Stimulated activated CD8-positive, alpha-beta memory T cell treated with anti-CD3 and anti-CD28 coated beads, Interleukin-2, amount 100 ng/mL, for 48 hours (primary cell): ENCODE measurements at regions not wholly inside any gene's neighbourhood (a gene's known extent, or its start where the extent isn't known, plus 50 kb on each side); places are given as distances from the start of the nearest gene placed in this dataset.

Experiments used
- DNase-seq, 2 donors: peaks; one replicate each; pipeline ENCODE4 v3.0.0-alpha.2; 2020; ENCODE audit warnings: low read depth in 2 of 2

DNA sequence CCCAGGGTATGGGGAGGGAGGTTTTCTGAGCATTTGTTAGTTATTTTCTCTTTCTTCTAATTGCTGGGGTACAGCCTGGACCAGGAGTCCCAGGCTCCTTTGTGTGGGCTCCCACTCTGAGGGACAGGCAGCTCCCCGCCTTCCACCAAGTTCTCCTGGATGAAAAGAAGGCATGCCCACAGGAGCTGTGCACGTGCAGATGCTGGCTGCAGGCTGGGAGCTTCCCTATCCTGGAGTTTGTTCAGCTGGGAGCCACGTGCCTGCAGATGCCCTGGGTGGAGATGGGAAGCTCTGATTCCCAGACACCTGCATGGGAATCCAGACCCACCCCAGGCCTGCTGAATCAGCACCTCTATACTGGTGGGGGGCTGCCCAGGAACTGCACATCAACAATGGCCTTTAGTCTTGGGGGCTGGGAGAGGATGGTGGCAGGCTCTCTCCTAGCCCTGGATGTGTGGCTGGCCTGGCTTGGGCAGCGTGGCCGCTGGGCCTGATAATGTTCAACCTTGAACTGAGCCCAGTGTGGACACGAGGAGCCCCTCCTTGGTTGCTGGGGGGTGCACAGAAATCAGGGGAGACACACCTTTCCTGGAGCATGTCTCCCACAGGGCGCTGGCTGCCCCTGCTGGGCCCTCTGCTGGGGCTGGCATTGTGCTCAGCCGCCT lies 233.6 kb upstream of the HS6ST1 start:
- DNase-seq: no peak

DNA sequence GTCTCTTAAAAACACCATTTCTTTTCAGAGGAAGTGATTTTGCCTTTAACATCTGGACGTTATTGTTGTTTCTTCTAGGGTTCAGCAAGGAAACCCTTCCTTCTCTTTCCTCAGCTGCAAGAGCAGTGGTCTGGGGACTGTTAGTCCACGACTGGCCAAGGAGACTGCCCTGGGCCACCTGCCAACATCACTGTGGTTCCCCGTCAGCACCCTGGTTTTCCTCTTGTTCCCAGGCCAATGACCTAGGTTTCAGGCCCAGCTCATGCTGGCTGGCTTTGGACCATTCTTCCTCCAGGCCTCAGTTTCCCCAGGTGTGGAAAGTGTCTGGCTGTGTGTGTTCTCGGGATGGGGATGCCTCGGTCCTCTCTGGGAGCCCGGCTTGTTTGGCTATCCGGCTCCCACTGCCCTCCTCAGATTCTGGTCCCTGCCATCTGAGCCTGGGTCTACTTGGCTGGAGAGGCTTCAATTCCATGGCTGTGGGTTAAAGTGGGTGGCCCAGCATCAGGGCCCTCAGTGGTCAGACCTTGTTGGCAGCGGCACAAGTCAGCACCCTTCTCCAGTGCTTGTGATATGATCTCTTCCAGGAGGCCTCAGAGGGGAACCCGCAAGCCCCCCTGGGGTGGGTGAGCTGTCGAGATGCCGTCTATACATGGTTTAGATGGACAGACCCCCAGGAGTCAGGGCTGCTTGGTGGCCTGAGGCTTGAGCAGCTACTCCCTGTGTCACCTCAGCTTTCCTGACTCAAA lies 234.3 kb upstream of the HS6ST1 start:
- DNase-seq: no peak

DNA sequence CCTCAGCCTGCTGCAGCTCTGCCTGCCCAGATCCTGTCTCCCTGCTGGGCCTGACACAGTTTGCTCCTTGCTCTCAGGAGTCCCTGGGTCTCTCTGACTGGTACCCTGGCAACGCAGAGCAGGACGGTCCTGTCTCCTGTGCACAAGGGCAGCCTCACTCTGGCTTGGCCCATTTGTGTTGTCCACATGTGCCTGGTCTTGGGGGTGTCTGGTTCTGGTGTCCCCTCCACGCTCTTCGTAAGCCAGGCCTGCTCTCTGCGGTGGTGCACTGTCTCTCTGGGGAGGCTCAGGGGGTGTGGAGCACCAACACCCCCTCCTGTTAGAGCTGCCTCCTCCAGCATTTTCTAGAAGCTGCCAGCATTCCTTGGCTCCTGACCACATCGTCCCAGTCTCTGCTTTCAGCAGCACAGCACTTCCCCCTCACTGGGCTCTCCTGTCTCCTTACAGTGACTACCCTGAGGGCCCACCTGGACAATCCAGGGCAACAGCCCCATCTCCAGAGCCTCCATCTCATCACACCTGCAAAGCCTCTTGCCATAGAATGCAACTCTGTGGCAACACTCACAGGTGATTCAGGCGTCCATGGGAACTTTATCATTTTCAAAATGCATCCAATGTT lies 235.6 kb upstream of the HS6ST1 start:
- DNase-seq: no peak

DNA sequence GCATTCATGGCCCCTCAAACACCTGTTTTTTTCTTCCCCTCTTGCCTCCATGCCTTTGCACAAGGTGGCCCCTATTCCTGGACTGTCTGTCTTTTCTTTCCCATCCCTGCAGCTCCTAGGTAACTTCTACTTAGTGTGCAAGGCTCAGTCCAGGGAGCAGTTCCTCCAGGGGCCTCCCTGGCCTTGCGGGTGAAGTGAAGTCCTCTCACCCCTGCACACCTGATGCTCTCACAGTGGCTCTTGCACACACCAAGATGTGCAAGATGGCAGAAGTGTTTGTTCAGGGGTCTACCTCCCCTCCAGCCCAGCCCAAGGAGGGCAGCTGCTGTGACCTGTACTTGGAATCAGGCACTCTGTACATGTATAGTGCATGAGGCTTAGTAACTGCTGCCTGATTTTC lies 236.8 kb upstream of the HS6ST1 start:
- DNase-seq: no peak

DNA sequence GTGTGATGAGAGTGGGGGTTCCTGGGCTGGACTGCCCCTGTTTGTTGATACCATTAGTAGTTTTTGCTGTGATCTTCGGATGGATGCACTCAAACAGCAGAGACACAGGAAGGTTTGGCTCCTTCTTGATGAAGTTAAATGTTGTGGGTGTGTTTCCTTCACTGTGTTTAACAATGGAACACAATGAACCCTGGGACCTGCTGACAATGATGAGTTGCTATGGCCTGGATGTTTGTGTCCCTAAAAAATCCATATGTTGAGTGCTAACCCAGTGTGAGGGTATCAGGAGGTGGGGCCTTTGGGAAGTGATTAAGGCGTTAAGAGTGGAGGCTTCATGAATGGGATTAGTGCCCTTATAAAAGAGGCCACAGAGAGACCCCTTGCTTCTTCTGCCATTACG lies 237.4 kb upstream of the HS6ST1 start:
- DNase-seq: no peak

- no peak for DNase-seq
These were observed 238.0 kb upstream of the HS6ST1 start for GRCh38 chr2:128556633-128557032.

- no peak for DNase-seq
These were observed 238.4 kb upstream of the HS6ST1 start for GRCh38 chr2:128557069-128557468.

DNA sequence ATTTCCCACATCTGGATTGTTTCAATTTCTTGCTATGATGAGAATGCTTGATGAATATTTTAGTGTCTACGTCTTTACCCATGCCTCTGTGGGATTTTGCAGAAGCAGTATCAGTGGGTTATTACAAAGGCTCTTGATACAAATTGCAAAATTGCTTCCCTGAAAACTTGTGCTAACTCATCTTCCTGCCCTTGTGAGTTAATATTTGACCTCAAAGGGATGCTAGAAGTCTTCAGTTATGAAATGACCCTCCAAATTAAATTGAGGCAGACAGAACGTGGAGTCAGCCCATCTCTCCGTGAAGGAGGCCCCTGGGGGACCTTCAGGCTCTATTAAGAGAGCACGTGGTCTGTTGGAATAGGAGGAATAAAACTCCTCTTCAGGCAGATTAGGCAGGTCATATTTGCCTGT lies 239.2 kb upstream of the HS6ST1 start:
- DNase-seq: no peak

DNA sequence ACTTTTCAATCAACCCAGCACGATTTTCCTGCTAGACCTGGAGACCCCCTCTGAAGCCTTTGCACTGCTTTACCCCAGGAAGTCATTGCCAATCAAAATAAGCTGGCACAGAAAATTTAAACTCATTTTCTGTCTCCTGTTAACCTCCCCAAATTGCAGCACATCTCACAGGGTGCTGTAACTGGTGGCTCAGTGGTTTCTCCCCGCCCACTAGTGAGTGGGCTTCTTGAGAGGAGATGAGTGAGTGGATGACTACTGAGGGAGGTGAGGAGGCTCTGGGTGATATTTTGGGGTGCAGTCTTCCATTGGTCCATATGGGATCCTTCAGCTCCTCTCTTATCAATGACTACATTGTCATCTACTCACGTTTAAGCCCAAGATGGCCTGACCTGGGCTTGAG lies 239.8 kb upstream of the HS6ST1 start:
- DNase-seq: no peak

GRCh38 chr2:128558895-128559532 lies 240.3 kb upstream of the HS6ST1 start:
- DNase-seq: no peak

GRCh38 chr2:128559533-128560515 lies 241.2 kb upstream of the HS6ST1 start:
- no peak for DNase-seq

DNA sequence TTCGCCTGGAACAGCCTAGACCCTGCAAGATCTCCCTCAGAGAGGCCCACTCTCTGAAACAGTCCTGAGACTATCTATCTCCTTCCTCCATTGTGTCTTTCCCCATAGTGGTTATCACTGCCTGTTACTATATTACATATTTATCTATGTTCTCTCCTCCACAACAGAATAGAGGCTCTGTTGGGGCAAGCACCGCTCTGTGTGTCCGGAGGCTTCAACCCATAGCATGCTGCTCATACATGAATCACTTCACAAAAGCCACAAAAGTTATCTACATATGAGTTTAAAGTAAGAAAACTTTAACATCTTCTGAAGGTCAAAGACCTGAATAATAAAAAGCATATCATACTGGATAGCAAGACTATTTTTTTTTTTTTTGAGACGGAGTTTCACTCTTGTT lies 242.1 kb upstream of the HS6ST1 start:
- no peak for DNase-seq

DNA sequence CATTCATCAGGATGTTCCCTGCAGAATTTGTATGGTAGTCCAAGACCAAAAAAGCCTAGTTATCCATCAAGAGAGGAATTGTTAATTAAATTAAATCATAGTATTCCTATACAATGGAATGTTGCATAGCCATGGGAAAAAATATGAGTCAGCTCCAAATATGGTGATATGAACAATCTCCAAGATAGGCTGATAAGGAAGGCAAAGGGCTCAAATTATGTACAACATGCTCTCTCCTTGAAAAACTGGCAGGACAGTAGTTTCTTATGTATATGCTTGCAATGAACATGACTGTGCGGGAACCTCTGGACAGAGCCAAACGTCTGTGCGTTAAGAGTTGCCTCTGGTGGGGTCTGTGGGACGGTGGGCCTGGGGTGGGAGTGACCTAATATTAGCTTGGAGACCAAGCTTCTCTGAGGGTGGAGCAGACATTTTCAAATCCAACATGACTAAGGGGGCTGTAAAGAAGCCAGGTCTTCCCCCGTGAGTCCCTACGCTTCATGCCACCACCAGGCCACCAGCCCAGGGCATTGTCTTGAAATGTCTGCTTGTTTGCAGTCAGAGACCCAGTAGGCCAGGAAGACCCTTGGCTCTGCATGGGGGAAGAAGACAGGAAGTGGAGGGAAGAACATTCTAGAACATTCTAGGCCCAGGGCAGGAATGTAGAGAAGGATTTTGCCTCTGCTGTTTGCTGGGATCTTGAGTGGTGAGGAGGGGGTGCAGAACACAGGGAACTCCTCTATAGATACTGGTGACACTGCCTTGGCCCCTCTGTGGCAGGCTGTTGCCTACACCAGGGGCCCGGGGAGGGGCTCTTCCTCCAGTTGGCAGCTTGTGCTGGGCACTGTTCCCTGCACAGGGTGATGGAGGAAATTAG lies 244.0 kb upstream of the HS6ST1 start:
- DNase-seq: no peak

DNA sequence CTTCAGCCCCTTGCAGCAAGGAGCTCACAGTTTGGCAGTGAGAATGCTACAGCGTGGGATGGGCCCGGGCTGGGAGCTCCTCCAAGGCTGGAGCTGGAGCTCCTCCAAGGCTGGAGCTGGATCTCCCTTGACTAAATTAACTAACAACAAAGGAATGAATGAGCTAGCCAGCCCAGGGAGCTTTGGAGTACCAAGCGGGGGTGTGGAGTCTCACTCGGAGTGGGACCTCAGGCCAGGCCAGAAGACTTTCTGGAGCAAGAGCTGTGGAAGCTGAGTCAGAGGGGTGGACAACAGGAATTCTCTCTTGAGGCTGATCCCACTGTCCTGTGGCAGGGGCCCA lies 244.7 kb upstream of the HS6ST1 start:
- DNase-seq: no peak

- no peak for DNase-seq
These were observed 245.5 kb upstream of the HS6ST1 start for GRCh38 chr2:128564131-128564530.

GRCh38 chr2:128564551-128564950 lies 245.9 kb upstream of the HS6ST1 start:
- DNase-seq: no peak

DNA sequence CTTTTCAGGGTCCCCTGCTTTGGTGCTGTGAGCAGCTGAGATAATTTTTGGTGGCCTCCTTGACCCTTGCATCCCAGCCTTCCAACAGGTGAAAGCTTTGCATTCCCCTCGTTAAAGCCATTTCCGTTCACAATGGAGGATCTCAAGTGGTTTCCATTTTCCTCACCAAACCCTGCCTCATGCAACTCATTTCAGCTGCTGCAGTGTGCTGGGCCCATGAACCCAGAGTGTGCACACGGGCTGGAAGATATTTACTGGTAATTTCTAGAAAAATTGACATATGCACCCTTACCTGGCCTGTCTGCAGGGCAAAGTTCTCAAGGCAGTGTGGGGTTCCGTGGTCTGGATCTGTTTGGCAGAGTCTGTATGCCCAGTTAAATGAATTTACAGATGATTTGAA lies 246.8 kb upstream of the HS6ST1 start:
- no peak for DNase-seq

DNA sequence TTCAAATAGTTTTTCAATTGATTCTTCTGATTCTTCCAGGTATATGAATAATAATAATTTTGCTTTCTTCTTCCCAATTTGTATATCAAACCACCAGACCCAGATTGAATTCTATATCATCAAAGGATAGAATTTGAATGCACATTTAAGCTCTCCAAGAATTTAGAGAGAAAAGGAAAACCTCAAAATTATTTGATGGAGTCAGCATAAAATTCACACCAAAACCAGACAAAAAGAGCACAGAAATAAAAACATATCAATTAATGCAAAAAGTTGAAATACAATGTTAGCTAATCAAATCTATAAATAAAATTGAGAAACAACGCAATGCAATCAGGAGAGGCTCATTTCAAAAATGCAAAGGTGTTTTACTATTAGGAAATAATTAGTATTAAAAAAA lies 248.0 kb upstream of the HS6ST1 start:
- no peak for DNase-seq

GRCh38 chr2:128568106-128568505 lies 249.4 kb upstream of the HS6ST1 start:
- DNase-seq: no peak

DNA sequence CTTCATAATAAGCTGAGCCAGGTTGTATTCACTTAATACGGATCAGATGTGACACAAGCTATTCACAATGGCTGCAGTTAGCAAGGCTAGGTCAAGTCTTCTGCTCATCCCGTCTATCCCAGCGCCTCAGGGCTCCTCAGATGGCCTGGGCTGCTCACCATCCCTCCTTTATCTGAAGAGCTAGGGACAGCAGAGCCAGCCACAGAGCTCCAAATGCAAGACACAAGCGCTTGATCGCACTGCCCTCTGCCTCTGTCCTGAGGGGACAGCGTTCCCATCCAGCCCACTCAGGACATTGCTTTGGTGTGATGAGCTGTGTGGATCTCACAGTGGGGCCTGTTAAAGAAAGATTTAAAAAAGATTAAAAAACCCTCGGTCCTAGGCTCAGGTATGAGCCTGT lies 254.4 kb upstream of the HS6ST1 start:
- DNase-seq: no peak

DNA sequence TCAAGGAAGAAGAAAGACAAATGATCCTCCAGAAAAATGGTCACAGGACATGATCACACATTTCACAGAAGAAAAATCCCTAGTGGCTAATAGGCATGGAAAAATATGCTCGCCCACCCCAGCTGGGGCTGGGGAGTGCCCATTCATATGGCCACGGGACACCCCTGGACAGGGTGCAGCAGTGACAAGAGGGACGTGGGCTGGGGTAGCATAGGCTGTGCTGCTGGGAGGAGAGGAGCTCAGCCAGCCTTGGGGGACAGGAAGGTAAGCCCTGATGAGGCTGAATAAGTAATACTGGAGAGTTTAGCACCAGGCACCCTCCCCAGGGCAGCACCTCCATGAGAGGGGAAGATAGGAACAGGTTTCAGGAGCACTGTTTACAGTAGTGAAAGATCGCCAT lies 254.9 kb upstream of the HS6ST1 start:
- DNase-seq: no peak
